Muscle of back (tissue), 3 donors: ENCODE measurements at regions not wholly inside any gene's neighbourhood (a gene's known extent, or its start where the extent isn't known, plus 50 kb on each side); places are given as distances from the start of the nearest gene placed in this dataset.
A peak's percentile ranks its signal among the peaks of the same experiment; 100 is the strongest.

ENCODE experiments used
- DNase-seq, 3 donors: peaks; one replicate each; pipeline versions ENCODE4 v3.0.0 to v3.0.0-alpha.2; 2013

GRCh38 chr13:107043021-107043956, 475.4 kb upstream of the ARGLU1 start:
- DNase-seq, result peak; percentile 62 to 80 (median 66)

DNA sequence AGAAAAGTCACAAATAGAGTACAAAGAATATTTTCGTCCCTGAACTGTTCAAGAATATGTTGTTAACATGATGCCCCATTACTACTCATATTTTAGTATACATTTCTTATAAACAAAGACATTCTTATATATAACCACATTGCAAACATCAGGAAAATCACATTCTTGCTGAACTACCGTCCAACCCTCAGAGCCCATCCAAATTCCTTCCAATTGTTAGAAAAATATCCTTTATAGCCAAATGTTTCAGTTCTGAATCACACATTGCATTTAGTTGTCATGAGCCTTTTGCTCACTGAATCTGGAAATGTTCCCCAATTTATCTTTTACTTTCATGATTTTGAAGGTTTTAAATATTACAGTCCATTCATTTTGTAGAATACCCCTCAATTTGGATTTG, 467.8 kb upstream of the ARGLU1 start:
- DNase-seq, result peak in 2 of 3 donors; percentile 40 to 66

GRCh38 chr13:107035186-107035585, 467.2 kb upstream of the ARGLU1 start:
- DNase-seq, result no peak

GRCh38 chr13:107034236-107034872, 466.4 kb upstream of the ARGLU1 start:
- no peak for DNase-seq

GRCh38 chr13:107031716-107032115, 463.8 kb upstream of the ARGLU1 start:
- DNase-seq, result peak; percentile 35 to 38 (median 37)

DNA sequence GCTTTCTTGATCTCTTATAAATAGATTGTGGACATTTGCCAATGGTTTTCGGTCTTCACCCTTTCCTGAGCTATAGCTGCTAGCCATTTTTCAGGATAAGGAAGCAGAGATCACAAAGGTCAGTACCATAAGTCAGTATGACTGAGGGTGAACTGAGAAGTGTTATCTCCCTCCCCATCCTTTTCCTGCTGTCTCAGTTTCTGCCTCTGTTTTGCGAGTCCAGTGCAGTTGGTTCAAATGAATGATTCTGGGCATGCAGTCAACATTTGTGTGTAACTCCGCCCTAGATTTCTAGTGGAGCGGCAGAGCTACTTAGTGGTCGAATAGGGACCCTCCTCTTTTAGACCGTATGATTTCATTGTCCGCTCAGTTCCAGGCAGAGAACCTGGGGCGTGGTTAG, 460.8 kb upstream of the ARGLU1 start:
- DNase-seq, result no peak

GRCh38 chr13:107025991-107026390, 458.1 kb upstream of the ARGLU1 start:
- peak; percentile 39 to 81 (median 44) for DNase-seq

GRCh38 chr13:107023335-107023734, 455.4 kb upstream of the ARGLU1 start:
- no peak for DNase-seq

GRCh38 chr13:107020393-107020792, 452.5 kb upstream of the ARGLU1 start:
- DNase-seq, result no peak

DNA sequence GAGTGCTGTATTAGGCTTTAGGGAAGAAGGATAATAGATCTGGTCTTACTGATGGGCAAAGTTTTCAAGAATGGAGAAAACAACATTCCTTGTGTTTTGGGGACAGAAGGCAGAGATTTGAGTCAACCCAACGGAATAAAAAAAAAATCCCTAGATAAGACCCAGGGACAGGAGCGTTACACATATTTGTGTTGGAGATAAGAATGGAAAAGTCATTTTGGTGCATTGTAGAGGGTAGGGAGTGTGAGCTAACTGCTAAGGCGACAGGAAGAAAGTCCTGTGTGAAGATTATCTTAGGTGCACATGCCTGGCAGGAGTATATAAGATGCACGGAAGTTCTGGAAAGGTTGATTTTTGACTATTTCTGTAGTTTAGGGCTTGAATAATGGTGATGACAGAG, 450.3 kb upstream of the ARGLU1 start:
- no peak for DNase-seq

- no peak for DNase-seq
Measured at GRCh38 chr13:107006661-107007060, 438.7 kb upstream of the ARGLU1 start.

- no peak for DNase-seq
Measured at GRCh38 chr13:107005577-107005976, 437.6 kb upstream of the ARGLU1 start.

DNA sequence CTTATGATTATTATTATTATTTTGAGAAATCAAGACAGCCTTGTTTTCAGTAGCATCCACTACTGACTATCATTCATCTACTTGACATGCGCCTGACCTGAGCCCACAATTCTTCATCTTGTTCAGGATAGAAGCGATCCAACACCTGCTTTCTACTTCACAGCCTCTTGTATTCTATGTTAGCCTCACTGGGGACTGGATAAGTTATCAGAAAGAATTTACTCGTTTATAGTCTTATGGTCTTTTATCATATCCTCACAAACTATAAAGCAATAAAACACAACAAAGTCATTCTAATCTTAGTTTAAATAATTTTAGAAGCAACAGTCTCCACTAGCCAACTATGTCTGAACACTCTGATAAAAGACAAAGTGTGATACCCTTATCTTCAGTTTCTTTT, 436.0 kb upstream of the ARGLU1 start:
- no peak for DNase-seq

DNA sequence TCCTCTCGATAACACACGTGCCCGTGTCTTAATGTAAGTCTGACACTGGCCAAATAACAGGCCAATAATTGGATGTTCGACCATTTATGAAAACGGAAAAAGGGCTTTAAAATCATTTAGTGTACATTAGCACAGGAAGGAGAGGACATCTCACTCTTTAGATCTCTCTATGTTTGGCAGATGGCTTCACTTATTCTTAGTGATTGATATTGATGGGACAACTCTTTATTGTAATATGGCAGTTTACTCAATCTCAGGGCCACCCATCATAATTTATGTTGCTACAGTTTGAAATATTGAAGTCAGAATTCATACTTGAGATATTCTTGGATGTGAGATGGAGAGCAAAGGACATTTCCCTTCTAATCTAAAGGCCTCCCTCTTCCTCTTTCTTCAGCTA, 430.7 kb upstream of the ARGLU1 start:
- DNase-seq, result no peak

GRCh38 chr13:106997696-106998095, 429.8 kb upstream of the ARGLU1 start:
- DNase-seq, result no peak

DNA sequence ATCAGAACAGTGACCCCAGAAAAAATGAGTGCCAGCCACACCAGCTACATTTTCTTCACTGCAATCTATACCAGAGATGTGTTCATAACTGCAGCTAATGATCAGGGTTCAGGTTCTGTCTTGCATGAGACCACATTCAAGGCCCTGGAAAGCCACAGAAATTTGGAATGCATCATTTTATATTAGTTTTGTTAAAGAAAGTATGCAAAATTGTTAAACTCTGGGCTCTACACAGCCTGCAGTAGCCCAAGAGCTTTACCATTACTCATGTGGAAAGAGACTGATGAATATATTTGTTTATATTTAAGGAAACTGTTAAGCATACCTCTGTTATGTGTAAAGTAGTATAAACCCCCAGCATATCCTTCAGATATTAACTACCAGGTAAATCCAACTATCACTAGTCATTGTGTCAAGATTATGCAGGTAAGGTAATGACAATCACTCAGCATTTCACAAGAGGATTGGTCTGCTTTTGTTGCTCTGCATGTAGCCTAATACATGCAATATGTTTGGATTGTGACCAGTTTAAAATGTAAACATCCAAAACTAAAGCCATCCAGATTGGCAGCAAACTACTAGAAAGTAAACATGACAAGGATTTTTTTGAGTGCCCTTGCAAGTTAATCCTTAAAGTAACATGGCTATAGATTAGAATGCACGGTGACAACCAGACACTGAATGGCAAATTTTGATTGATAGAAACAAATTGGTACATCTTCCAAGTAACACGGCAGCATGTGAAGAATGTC, 429.1 kb upstream of the ARGLU1 start:
- no peak for DNase-seq

DNA sequence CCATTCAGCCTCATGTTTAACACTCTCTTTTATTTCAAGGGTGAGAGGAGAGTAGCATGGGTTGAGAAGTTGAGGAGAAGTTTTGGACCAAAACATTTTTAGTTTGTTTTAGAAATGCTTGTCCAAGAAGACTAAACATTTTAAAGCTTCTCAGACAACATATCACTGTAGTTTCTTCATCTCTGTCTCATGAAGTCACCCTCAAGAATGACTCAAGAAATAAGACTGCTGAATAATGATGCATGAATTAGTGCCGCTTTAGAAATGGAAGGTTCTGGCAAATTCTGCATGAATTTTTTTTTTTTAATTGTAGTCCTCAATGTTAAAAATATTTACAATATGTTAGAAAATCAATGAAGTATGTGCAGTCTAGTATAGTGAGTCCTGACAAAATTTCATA, 422.7 kb upstream of the ARGLU1 start:
- no peak for DNase-seq

DNA sequence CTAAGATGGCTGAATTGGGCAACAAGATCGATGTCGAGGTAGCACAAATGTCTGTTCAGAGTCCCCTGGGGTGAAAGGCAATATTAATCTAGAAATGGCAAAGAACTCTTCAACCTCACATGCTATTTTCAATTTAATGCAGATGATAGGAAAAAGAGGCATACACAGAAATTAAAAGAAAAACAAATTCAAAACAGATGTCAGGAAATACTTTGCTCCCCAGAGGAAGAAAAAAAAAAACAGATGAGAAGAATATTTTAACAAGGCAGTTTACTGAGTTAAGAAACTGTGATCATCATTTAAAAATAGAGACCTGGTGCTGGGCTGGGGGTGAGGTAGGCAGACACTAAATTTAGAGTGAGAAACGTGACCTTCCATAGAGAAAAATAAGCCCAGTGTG, 421.9 kb upstream of the ARGLU1 start:
- peak; percentile 22 to 59 (median 30) for DNase-seq

DNA sequence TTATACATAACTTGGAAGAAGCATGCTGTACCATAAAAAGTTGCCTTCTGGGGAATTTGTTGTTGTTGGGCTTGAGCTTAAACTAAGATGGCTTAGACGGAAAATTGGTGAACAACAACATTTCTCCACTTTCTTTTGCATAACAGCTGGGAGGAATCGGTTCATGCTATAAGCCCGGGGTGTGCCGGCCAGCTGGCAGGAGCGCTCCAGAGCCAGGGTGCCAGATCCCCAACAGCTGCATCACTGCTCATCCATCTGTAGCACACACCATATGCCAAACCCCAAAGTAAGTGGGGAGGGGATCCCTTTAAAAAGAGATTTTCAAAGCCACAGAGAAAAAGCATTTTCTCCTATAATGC, 419.5 kb upstream of the ARGLU1 start:
- DNase-seq, result peak; percentile 38 to 78 (median 47)

- no peak for DNase-seq
Measured at GRCh38 chr13:106986687-106987426, 418.9 kb upstream of the ARGLU1 start.

GRCh38 chr13:106986033-106986484, 418.1 kb upstream of the ARGLU1 start:
- peak; percentile 41 to 60 (median 43) for DNase-seq

DNA sequence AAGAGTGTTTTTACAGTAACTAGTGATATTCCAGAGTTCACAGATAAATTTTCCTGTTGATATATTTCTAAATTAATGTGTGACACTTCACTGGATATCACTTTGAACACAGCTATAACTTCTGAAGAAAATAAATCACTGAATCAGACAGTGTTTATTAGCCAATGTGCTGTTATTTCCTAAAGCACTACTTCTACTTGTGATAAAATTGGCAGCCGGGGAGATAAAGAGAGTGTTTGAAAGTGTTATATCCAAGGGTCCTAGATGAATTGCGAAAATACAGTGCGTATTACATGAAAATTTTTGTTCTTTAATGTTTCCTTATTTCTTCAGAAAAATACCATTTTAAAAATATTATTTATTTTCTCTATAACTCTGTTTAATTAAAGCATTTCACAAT, 417.5 kb upstream of the ARGLU1 start:
- no peak for DNase-seq
